Activated naive CD8-positive, alpha-beta T cell (primary cell): ENCODE measurements at regions not wholly inside any gene's neighbourhood (a gene's known extent, or its start where the extent isn't known, plus 50 kb on each side); places are given as distances from the start of the nearest gene placed in this dataset.

Source experiments
- H3K27ac Mint-ChIP-seq: one replicate; pipeline ENCODE4 v1.8.0; 2021; ENCODE audit warnings: mixed read lengths
- H3K27me3 Mint-ChIP-seq: one replicate; pipeline ENCODE4 v1.8.0; 2021; ENCODE audit warnings: mixed read lengths
- H3K36me3 Mint-ChIP-seq: one replicate; pipeline ENCODE4 v1.8.0; 2021; ENCODE audit warnings: mixed read lengths
- H3K4me1 Mint-ChIP-seq: one replicate; pipeline ENCODE4 v1.8.0; 2021; ENCODE audit warnings: low read depth, mixed read lengths
- H3K4me3 Mint-ChIP-seq: one replicate; pipeline ENCODE4 v1.8.0; 2021; ENCODE audit warnings: mild to moderate bottlenecking, mixed read lengths
- H3K9me3 Mint-ChIP-seq: one replicate; pipeline ENCODE4 v1.8.0; 2021; ENCODE audit warnings: low read depth, mixed read lengths

- no peaks in the 10 kb centered on the region for H3K9me3 Mint-ChIP-seq
- no peaks in the 10 kb centered on the region for H3K4me1 Mint-ChIP-seq
- no peak overlapping the region for H3K27ac Mint-ChIP-seq
- no peaks in the 10 kb centered on the region for H3K36me3 Mint-ChIP-seq
- peaks cover 9% of the 10 kb centered on the region for H3K27me3 Mint-ChIP-seq
- H3K4me3 Mint-ChIP-seq = no peak overlapping the region
Measured at GRCh38 chr22:49090061-49090852, 737.4 kb downstream of the BRD1 start.

- no peaks in the 10 kb centered on the region for H3K9me3 Mint-ChIP-seq
- H3K27me3 Mint-ChIP-seq = peaks cover 9% of the 10 kb centered on the region
- H3K4me3 Mint-ChIP-seq = no peak overlapping the region
- no peaks in the 10 kb centered on the region for H3K4me1 Mint-ChIP-seq
- H3K27ac Mint-ChIP-seq = no peak overlapping the region
- H3K36me3 Mint-ChIP-seq = no peaks in the 10 kb centered on the region
Measured at GRCh38 chr22:49088801-49089791, 738.6 kb downstream of the BRD1 start.

DNA sequence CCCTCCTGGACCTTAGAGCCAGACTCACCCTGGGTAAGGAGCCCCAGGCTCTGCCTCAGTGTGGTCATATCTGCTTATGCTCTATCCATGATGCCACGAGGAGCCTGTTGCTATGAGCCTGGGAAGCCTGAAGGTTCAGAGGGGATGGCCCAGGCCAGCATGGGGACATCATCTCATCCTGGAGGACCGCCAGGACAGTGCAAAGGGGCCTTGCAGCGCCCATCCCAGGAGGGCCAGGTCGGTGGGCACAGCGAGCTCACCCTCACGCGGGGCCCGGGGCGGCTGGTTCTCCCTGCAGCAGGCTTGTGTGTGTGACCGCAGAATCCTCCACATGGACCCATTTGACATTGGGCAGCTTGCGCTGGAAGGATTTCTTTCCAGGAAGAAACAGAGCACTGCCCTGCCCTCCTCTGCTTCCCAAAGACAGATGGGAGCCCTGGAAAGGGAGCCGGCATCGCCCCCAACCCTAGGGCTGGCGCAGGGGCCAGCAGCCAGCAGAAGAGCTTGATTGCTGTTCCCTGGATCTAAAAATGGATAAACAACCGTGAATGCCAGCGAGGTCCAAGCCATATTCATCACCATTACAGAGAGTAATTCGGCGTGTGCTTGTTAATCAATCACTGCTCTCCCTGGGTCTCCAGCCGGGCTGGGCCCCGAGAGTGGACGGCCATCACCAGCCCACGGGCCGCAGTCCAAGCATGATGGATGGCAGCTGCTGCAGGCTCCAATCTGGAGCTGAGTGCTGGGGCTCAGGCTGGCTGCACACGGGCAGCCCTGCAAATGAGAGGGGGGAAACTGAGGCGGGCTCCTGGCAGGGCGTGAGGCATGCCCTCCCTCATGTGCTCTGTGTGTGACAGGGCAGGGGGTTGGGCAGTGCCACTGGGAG is 739.7 kb downstream of the BRD1 start:
- no peaks in the 10 kb centered on the region for H3K9me3 Mint-ChIP-seq
- H3K36me3 Mint-ChIP-seq = no peaks in the 10 kb centered on the region
- H3K4me3 Mint-ChIP-seq = no peak overlapping the region
- H3K27ac Mint-ChIP-seq = no peak overlapping the region
- no peaks in the 10 kb centered on the region for H3K4me1 Mint-ChIP-seq
- peaks cover 9% of the 10 kb centered on the region for H3K27me3 Mint-ChIP-seq

DNA sequence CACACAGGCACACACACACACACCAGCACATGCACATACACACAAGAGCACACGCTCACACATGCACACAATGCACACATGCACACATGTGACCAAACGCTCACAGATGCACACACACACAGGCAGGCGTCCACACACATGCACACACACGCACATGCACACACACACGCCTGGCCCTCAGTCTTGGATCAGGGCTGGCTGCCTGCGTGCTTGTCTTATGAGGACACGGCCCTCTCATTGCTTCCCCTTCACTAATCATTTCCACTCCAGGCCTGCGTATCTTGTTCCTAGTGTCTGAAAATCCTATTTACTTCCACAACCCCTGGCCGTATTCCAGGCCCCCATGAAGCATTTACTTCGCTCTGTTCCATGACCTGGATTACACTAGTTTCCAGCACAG is 740.5 kb downstream of the BRD1 start:
- H3K9me3 Mint-ChIP-seq = no peaks in the 10 kb centered on the region
- H3K36me3 Mint-ChIP-seq = no peaks in the 10 kb centered on the region
- H3K4me3 Mint-ChIP-seq = no peak overlapping the region
- no peak overlapping the region for H3K27ac Mint-ChIP-seq
- peaks cover 11% of the 10 kb centered on the region for H3K27me3 Mint-ChIP-seq
- H3K4me1 Mint-ChIP-seq = no peaks in the 10 kb centered on the region

GRCh38 chr22:49086606-49087157 is 741.0 kb downstream of the BRD1 start:
- H3K4me1 Mint-ChIP-seq = no peaks in the 10 kb centered on the region
- H3K36me3 Mint-ChIP-seq = no peaks in the 10 kb centered on the region
- no peaks in the 10 kb centered on the region for H3K9me3 Mint-ChIP-seq
- no peak overlapping the region for H3K27ac Mint-ChIP-seq
- no peak overlapping the region for H3K4me3 Mint-ChIP-seq
- H3K27me3 Mint-ChIP-seq = peaks cover 11% of the 10 kb centered on the region

DNA sequence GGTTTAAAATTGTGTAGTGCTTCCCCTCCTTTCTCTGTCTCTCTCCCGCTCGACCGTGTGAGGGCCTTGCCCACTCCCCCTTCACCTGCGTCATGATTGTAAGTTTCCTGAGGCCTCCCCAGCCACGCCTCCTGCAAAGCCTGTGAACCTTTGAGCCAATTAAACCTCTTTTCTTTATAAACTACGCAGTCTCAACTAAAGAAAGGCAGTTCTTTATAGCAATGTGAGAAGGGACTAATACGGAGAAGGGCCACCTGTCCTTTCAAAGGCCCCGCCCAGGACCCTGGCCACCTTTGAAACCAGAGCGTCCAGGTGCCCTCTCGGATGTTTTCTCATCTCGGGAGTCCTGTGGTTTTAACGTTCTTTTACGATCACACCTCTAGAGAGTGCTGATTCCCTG is 741.5 kb downstream of the BRD1 start:
- H3K4me3 Mint-ChIP-seq = no peak overlapping the region
- peaks cover 11% of the 10 kb centered on the region for H3K27me3 Mint-ChIP-seq
- H3K36me3 Mint-ChIP-seq = no peaks in the 10 kb centered on the region
- no peaks in the 10 kb centered on the region for H3K4me1 Mint-ChIP-seq
- no peak overlapping the region for H3K27ac Mint-ChIP-seq
- H3K9me3 Mint-ChIP-seq = no peaks in the 10 kb centered on the region

DNA sequence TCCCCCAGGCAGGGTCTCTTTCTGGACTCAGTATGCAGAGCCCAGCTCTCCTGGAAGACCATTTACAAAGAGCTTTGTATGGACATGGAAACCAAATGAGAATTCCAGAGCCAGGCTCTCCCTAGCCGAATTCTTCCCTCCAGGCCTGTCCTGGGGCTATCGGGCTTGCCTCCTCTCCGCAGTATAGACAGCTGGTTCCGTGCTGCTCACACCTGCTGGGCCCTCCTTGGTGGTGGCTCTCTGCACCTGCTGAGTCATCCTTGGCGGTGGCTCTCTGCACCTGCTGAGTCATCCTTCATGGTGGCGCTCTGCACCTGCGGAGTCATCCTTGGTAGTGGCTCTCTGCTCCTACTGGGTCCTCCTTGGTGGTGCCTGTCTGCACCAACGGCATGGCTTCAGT is 743.5 kb downstream of the BRD1 start:
- no peaks in the 10 kb centered on the region for H3K4me1 Mint-ChIP-seq
- no peaks in the 10 kb centered on the region for H3K9me3 Mint-ChIP-seq
- H3K27ac Mint-ChIP-seq = no peak overlapping the region
- peaks cover 11% of the 10 kb centered on the region for H3K27me3 Mint-ChIP-seq
- H3K4me3 Mint-ChIP-seq = no peak overlapping the region
- H3K36me3 Mint-ChIP-seq = no peaks in the 10 kb centered on the region

DNA sequence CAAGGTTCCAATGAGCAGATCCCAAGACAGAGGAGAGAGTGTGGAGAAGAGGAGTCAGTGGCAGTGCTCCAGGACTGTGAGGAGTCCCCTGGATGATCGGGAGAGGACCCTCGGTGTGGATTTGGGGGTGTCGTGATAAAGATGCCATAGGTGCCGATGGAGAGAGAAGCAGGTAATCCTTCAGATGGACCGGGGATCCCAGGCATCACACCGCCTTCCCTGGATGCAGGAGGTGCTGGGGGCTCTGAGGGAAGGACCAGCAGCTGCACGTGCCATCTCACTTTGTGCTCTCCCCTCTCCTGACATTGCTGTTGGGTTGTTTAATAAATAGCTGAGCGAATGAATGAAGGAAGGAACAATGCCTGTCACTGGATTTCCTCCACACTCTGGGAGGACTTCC is 744.1 kb downstream of the BRD1 start:
- H3K27me3 Mint-ChIP-seq = peaks cover 11% of the 10 kb centered on the region

DNA sequence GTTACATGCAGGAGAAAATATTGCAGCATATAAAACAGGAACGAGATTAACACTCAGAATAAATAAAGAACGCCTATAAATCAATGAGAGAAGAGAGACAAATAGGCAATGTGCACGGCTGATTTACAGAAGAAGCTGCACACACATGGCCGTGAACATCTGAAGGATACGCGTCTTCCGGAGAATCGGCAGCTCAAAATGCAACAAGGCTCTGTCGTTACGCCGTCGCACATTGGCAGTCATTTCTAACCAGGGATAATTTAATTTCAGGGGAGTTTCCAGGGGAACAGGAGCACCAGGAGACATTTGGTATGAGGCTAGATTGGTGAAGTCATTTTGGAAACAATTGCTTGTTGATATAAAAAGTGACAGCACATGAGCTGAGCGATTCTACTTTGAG is 745.2 kb downstream of the BRD1 start:
- H3K36me3 Mint-ChIP-seq = no peaks in the 10 kb centered on the region

More for the DNA sequence above, 744.1 kb downstream of the BRD1 start:
- Mint-ChIP-seq H3K4me1 (no peaks in the 10 kb centered on the region), H3K27ac (no peak overlapping the region), H3K9me3 (no peaks in the 10 kb centered on the region), H3K36me3 (no peaks in the 10 kb centered on the region), H3K4me3 (no peak overlapping the region)

GRCh38 chr22:49081926-49082325 is 745.7 kb downstream of the BRD1 start:
- H3K27ac Mint-ChIP-seq = no peak overlapping the region
- H3K4me1 Mint-ChIP-seq = no peaks in the 10 kb centered on the region
- no peaks in the 10 kb centered on the region for H3K9me3 Mint-ChIP-seq
- H3K4me3 Mint-ChIP-seq = no peak overlapping the region
- H3K36me3 Mint-ChIP-seq = no peaks in the 10 kb centered on the region
- peaks cover 4% of the 10 kb centered on the region for H3K27me3 Mint-ChIP-seq

More for the DNA sequence above, 745.2 kb downstream of the BRD1 start:
- Mint-ChIP-seq H3K9me3 (no peaks in the 10 kb centered on the region), H3K4me1 (no peaks in the 10 kb centered on the region), H3K27me3 (peaks cover 9% of the 10 kb centered on the region), H3K27ac (no peak overlapping the region), H3K4me3 (no peak overlapping the region)

DNA sequence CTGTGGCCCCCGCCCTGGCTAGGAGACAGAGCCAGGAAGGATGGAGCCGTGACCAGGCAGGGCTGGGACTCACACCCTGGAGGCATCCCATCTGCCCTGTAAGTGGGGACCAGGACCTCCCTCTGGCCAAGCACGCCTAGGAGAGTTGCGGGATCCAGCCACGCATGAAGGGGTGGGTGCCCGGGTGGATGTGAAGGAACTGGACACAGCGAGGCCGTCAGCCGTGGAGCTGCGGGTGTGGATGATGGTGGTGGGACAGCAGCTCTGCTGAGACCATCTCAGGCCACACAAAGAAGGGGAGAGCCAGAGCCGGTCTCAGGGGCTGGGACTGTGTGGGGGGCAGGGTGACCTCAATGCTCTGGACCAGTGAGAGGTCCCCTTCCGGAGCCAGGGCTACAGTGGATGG is 746.4 kb downstream of the BRD1 start:
- Mint-ChIP-seq H3K4me1 (no peaks in the 10 kb centered on the region), H3K27me3 (peaks cover 4% of the 10 kb centered on the region), H3K36me3 (no peaks in the 10 kb centered on the region), H3K27ac (no peak overlapping the region), H3K9me3 (no peaks in the 10 kb centered on the region), H3K4me3 (no peak overlapping the region)

- Mint-ChIP-seq H3K27me3 (peaks cover 3% of the 10 kb centered on the region), H3K4me3 (no peak overlapping the region), H3K9me3 (no peaks in the 10 kb centered on the region), H3K36me3 (no peaks in the 10 kb centered on the region), H3K4me1 (no peaks in the 10 kb centered on the region), H3K27ac (no peak overlapping the region)
Measured at GRCh38 chr22:49080631-49081030, 747.0 kb downstream of the BRD1 start.

GRCh38 chr22:49079743-49080500 is 747.8 kb downstream of the BRD1 start:
- Mint-ChIP-seq H3K27ac (no peak overlapping the region), H3K4me1 (no peaks in the 10 kb centered on the region), H3K9me3 (no peaks in the 10 kb centered on the region), H3K36me3 (no peaks in the 10 kb centered on the region), H3K4me3 (no peak overlapping the region), H3K27me3 (peaks cover 3% of the 10 kb centered on the region)
